ENCODE measurements at regions not wholly inside any gene's neighbourhood (a gene's known extent, or its start where the extent isn't known, plus 50 kb on each side); places are given as distances from the start of the nearest gene placed in this dataset.

GRCh38 chr14:96627811-96628775 is 125.9 kb downstream of the PAPOLA start:
- H3K9ac ChIP-seq (ENCODE audit: low read length), result no peak overlapping the region
- H3K4me2 ChIP-seq (ENCODE audit: low read depth, low read length, poor library complexity, severe bottlenecking), result no peak overlapping the region
- no peaks in the 10 kb centered on the region for H3K27me3 ChIP-seq (ENCODE audit: low read length)
- no peak overlapping the region for H2AFZ ChIP-seq (ENCODE audit: low read length)
- no peaks in the 10 kb centered on the region for H4K20me1 ChIP-seq (ENCODE audit: insufficient read depth, low read depth, low read length)
- H3K4me1 ChIP-seq (ENCODE audit: low read length), result peaks cover 21% of the 10 kb centered on the region
- H3K36me3 ChIP-seq (ENCODE audit: insufficient read depth, low read length), result no peaks in the 10 kb centered on the region
- no peaks in the 10 kb centered on the region for H3K9me2 ChIP-seq (replicated peaks; ENCODE audit: insufficient read depth, low read length)
- DNase-seq, result no peak
- no peak overlapping the region for H3K4me3 ChIP-seq (ENCODE audit: low read length)
- no peaks in the 10 kb centered on the region for H3K79me2 ChIP-seq (ENCODE audit: low read length)
- no peaks in the 10 kb centered on the region for H3K9me3 ChIP-seq (ENCODE audit: low read length)
- H3K27ac ChIP-seq (ENCODE audit: low read length), result no peak overlapping the region

GRCh38 chr14:96629082-96629481 is 126.9 kb downstream of the PAPOLA start:
- Histone ChIP-seq H4K20me1 (ENCODE audit: insufficient read depth, low read depth, low read length) (no peaks in the 10 kb centered on the region), H3K4me3 (ENCODE audit: low read length) (no peak overlapping the region), H3K4me2 (ENCODE audit: low read depth, low read length, poor library complexity, severe bottlenecking) (no peak overlapping the region), H3K27me3 (ENCODE audit: low read length) (no peaks in the 10 kb centered on the region), H3K9me3 (ENCODE audit: low read length) (no peaks in the 10 kb centered on the region), H2AFZ (ENCODE audit: low read length) (no peak overlapping the region), H3K4me1 (ENCODE audit: low read length) (peaks cover 31% of the 10 kb centered on the region), H3K27ac (ENCODE audit: low read length) (no peak overlapping the region), H3K36me3 (ENCODE audit: insufficient read depth, low read length) (no peaks in the 10 kb centered on the region), H3K9ac (ENCODE audit: low read length) (no peak overlapping the region), H3K79me2 (ENCODE audit: low read length) (no peaks in the 10 kb centered on the region), H3K9me2 (replicated peaks; ENCODE audit: insufficient read depth, low read length) (no peaks in the 10 kb centered on the region)
- DNase-seq, result no peak

GRCh38 chr14:96629558-96630222 is 127.5 kb downstream of the PAPOLA start:
- no peaks in the 10 kb centered on the region for H3K79me2 ChIP-seq (ENCODE audit: low read length)
- H3K27me3 ChIP-seq (ENCODE audit: low read length), result no peaks in the 10 kb centered on the region
- no peaks in the 10 kb centered on the region for H4K20me1 ChIP-seq (ENCODE audit: insufficient read depth, low read depth, low read length)
- H3K4me2 ChIP-seq (ENCODE audit: low read depth, low read length, poor library complexity, severe bottlenecking), result no peak overlapping the region
- no peak overlapping the region for H3K27ac ChIP-seq (ENCODE audit: low read length)
- no peak for DNase-seq
- no peak overlapping the region for H2AFZ ChIP-seq (ENCODE audit: low read length)
- no peak overlapping the region for H3K9ac ChIP-seq (ENCODE audit: low read length)
- peaks cover 37% of the 10 kb centered on the region for H3K4me1 ChIP-seq (ENCODE audit: low read length)
- H3K9me2 ChIP-seq (replicated peaks; ENCODE audit: insufficient read depth, low read length), result no peaks in the 10 kb centered on the region
- no peak overlapping the region for H3K4me3 ChIP-seq (ENCODE audit: low read length)
- H3K36me3 ChIP-seq (ENCODE audit: insufficient read depth, low read length), result no peaks in the 10 kb centered on the region
- no peaks in the 10 kb centered on the region for H3K9me3 ChIP-seq (ENCODE audit: low read length)

- H3K9me2 ChIP-seq (replicated peaks; ENCODE audit: insufficient read depth, low read length), result no peaks in the 10 kb centered on the region
- no peaks in the 10 kb centered on the region for H3K36me3 ChIP-seq (ENCODE audit: insufficient read depth, low read length)
- peaks cover 43% of the 10 kb centered on the region for H3K4me1 ChIP-seq (ENCODE audit: low read length)
- no peaks in the 10 kb centered on the region for H3K9me3 ChIP-seq (ENCODE audit: low read length)
- H3K9ac ChIP-seq (ENCODE audit: low read length), result no peak overlapping the region
- no peaks in the 10 kb centered on the region for H3K27me3 ChIP-seq (ENCODE audit: low read length)
- no peak overlapping the region for H3K27ac ChIP-seq (ENCODE audit: low read length)
- no peak overlapping the region for H3K4me2 ChIP-seq (ENCODE audit: low read depth, low read length, poor library complexity, severe bottlenecking)
- no peak overlapping the region for H2AFZ ChIP-seq (ENCODE audit: low read length)
- no peaks in the 10 kb centered on the region for H4K20me1 ChIP-seq (ENCODE audit: insufficient read depth, low read depth, low read length)
- H3K79me2 ChIP-seq (ENCODE audit: low read length), result no peaks in the 10 kb centered on the region
- no peak for DNase-seq
- no peak overlapping the region for H3K4me3 ChIP-seq (ENCODE audit: low read length)
Observed at GRCh38 chr14:96630281-96630680, 128.1 kb downstream of the PAPOLA start.

GRCh38 chr14:96631030-96631429 is 128.8 kb downstream of the PAPOLA start:
- Histone ChIP-seq H3K9ac (ENCODE audit: low read length) (no peak overlapping the region), H4K20me1 (ENCODE audit: insufficient read depth, low read depth, low read length) (no peaks in the 10 kb centered on the region), H3K9me3 (ENCODE audit: low read length) (no peaks in the 10 kb centered on the region), H3K27me3 (ENCODE audit: low read length) (no peaks in the 10 kb centered on the region), H3K4me2 (ENCODE audit: low read depth, low read length, poor library complexity, severe bottlenecking) (no peak overlapping the region), H3K79me2 (ENCODE audit: low read length) (no peaks in the 10 kb centered on the region), H3K4me1 (ENCODE audit: low read length) (peaks cover 44% of the 10 kb centered on the region), H3K9me2 (replicated peaks; ENCODE audit: insufficient read depth, low read length) (no peaks in the 10 kb centered on the region), H3K4me3 (ENCODE audit: low read length) (no peak overlapping the region), H3K36me3 (ENCODE audit: insufficient read depth, low read length) (no peaks in the 10 kb centered on the region), H2AFZ (ENCODE audit: low read length) (no peak overlapping the region), H3K27ac (ENCODE audit: low read length) (no peak overlapping the region)
- DNase-seq, result no peak

GRCh38 chr14:96631621-96632362 is 129.6 kb downstream of the PAPOLA start:
- Histone ChIP-seq H3K36me3 (ENCODE audit: insufficient read depth, low read length) (no peaks in the 10 kb centered on the region), H3K4me2 (ENCODE audit: low read depth, low read length, poor library complexity, severe bottlenecking) (no peak overlapping the region), H3K27me3 (ENCODE audit: low read length) (no peaks in the 10 kb centered on the region), H3K4me1 (ENCODE audit: low read length) (peaks cover 42% of the 10 kb centered on the region), H3K9me2 (replicated peaks; ENCODE audit: insufficient read depth, low read length) (no peaks in the 10 kb centered on the region), H4K20me1 (ENCODE audit: insufficient read depth, low read depth, low read length) (no peaks in the 10 kb centered on the region), H3K9me3 (ENCODE audit: low read length) (no peaks in the 10 kb centered on the region), H3K27ac (ENCODE audit: low read length) (no peak overlapping the region), H3K9ac (ENCODE audit: low read length) (no peak overlapping the region), H2AFZ (ENCODE audit: low read length) (no peak overlapping the region), H3K4me3 (ENCODE audit: low read length) (no peak overlapping the region), H3K79me2 (ENCODE audit: low read length) (no peaks in the 10 kb centered on the region)
- DNase-seq, result no peak

- Histone ChIP-seq H3K9ac (ENCODE audit: low read length) (no peak overlapping the region), H3K9me3 (ENCODE audit: low read length) (no peaks in the 10 kb centered on the region), H3K79me2 (ENCODE audit: low read length) (no peaks in the 10 kb centered on the region), H3K4me1 (ENCODE audit: low read length) (peaks cover 41% of the 10 kb centered on the region), H2AFZ (ENCODE audit: low read length) (no peak overlapping the region), H4K20me1 (ENCODE audit: insufficient read depth, low read depth, low read length) (no peaks in the 10 kb centered on the region), H3K4me3 (ENCODE audit: low read length) (no peak overlapping the region), H3K9me2 (replicated peaks; ENCODE audit: insufficient read depth, low read length) (no peaks in the 10 kb centered on the region), H3K27me3 (ENCODE audit: low read length) (no peaks in the 10 kb centered on the region), H3K27ac (ENCODE audit: low read length) (no peak overlapping the region), H3K36me3 (ENCODE audit: insufficient read depth, low read length) (no peaks in the 10 kb centered on the region), H3K4me2 (ENCODE audit: low read depth, low read length, poor library complexity, severe bottlenecking) (no peak overlapping the region)
- peak; percentile 57 for DNase-seq
Observed at GRCh38 chr14:96632363-96632758, 130.2 kb downstream of the PAPOLA start.

GRCh38 chr14:96633096-96633495 is 130.9 kb downstream of the PAPOLA start:
- Histone ChIP-seq H4K20me1 (ENCODE audit: insufficient read depth, low read depth, low read length) (no peaks in the 10 kb centered on the region), H2AFZ (ENCODE audit: low read length) (no peak overlapping the region), H3K4me2 (ENCODE audit: low read depth, low read length, poor library complexity, severe bottlenecking) (peak overlapping the region; percentile 52), H3K9ac (ENCODE audit: low read length) (no peak overlapping the region), H3K4me3 (ENCODE audit: low read length) (no peak overlapping the region), H3K4me1 (ENCODE audit: low read length) (peaks cover 36% of the 10 kb centered on the region), H3K9me2 (replicated peaks; ENCODE audit: insufficient read depth, low read length) (no peaks in the 10 kb centered on the region), H3K79me2 (ENCODE audit: low read length) (no peaks in the 10 kb centered on the region), H3K27ac (ENCODE audit: low read length) (no peak overlapping the region), H3K27me3 (ENCODE audit: low read length) (no peaks in the 10 kb centered on the region), H3K9me3 (ENCODE audit: low read length) (no peaks in the 10 kb centered on the region), H3K36me3 (ENCODE audit: insufficient read depth, low read length) (no peaks in the 10 kb centered on the region)
- DNase-seq, result no peak
